M059J (cell line): ENCODE measurements at regions not wholly inside any gene's neighbourhood (a gene's known extent, or its start where the extent isn't known, plus 50 kb on each side); places are given as distances from the start of the nearest gene placed in this dataset.

Source experiments
- DNase-seq: peaks from one replicate; pipeline ENCODE4 v3.0.0-alpha.2; 2012; ENCODE audit warnings: low read depth

DNA sequence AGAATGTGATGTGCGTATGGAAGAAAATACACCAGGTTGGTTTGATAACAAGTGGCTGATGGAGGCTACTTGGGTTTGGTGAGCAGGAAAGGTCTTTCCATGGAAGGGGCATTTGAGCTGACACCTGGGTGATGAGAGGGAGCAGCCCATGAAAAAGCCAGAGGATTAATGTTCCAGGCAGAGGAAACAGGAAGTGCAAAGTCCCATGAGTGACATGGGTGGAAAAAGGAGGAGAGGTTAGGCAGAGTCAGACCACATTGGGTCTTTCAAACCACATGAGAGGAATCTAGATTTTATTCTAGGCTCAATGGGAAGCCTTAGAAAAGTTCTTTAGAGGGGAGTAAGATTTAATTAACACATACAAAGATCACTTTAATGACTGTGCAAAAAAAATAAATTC is 195.7 kb downstream of the LRATD1 start:
- DNase-seq, result no peak

- no peak for DNase-seq
Observed at GRCh38 chr2:14828968-14829367, 196.5 kb downstream of the LRATD1 start.

- DNase-seq, result no peak
Observed at GRCh38 chr2:14831458-14831857, 198.9 kb downstream of the LRATD1 start.

GRCh38 chr2:14843507-14844204 is 211.1 kb downstream of the LRATD1 start:
- no peak for DNase-seq

DNA sequence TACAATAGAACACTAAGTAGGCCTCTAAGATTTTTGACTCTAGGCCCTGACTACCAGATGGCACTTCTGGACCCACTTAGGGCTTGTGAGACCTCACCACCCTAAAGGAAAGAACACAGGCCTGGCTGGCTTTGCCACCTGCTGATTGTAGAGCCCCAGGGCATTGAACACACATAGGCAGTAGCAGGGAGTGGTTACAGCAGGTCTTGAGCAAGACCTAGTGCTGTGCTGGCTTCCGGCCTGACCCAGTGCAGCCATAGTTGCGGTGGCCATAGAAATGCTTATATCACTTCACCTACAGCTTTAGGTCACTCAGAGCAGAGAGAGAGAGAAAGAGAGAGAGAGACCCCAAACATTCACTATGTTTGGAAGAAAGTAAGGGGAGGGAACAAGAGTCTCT is 223.2 kb downstream of the LRATD1 start:
- DNase-seq, result no peak

GRCh38 chr2:14861181-14861580 is 228.7 kb downstream of the LRATD1 start:
- peak; percentile 1 for DNase-seq

- peak; percentile 1 for DNase-seq
Observed at GRCh38 chr2:14866736-14867352, 234.3 kb downstream of the LRATD1 start.

- DNase-seq, result no peak
Observed at GRCh38 chr2:14867853-14868252, 235.3 kb downstream of the LRATD1 start.

- DNase-seq, result no peak
Observed at GRCh38 chr2:14872779-14873325, 240.3 kb downstream of the LRATD1 start.

DNA sequence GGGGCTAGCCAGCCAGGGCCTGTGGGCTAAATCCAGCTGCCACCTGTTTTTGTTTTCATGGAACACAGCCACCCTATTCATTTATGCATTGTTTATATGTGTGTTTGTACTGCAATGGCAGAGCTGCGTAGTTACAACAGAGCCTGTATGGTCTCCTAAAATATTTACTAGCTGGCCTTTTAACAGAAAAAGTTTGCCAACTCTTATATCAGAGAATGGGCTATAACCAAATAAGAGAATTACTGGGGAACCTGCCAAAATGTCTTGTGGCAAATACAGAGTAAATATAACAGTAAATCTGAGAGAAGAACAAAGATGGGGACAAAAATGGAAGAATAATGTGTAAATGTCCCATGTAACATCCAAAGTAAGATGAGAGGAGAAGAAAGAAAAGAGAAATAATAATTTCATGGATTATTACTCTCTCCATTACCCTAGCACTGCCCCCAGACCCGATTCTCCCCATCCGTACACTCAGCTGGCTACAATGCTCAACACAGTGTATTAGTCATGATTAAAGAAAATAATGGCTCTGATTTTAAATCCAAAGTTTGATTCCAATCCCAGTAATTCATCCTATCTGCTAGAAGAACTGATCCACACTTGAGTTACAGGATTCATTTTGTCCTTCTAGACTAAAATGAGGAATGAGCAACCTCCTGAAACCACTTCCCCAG is 249.3 kb downstream of the LRATD1 start:
- peak; percentile 5 for DNase-seq

GRCh38 chr2:14884651-14885050 is 252.1 kb downstream of the LRATD1 start:
- no peak for DNase-seq

DNA sequence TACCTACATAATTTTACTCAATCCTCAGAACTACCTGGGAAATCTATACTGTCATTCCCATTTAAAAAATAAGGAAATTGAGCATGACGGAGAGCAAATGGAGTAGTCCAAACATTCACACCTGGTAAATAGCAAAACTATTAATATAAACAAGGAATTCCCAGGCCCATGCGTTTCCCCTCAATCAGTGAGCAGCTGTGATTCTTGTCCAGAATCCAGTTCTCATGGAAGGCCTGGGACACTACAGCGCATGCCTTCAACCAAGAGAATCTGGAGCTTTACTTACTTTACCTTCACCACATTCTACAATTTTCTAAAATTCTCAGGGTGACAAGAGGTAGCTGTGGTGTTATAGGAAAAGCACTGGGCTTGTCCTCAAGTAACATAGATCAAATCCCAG is 259.0 kb downstream of the LRATD1 start:
- no peak for DNase-seq

DNA sequence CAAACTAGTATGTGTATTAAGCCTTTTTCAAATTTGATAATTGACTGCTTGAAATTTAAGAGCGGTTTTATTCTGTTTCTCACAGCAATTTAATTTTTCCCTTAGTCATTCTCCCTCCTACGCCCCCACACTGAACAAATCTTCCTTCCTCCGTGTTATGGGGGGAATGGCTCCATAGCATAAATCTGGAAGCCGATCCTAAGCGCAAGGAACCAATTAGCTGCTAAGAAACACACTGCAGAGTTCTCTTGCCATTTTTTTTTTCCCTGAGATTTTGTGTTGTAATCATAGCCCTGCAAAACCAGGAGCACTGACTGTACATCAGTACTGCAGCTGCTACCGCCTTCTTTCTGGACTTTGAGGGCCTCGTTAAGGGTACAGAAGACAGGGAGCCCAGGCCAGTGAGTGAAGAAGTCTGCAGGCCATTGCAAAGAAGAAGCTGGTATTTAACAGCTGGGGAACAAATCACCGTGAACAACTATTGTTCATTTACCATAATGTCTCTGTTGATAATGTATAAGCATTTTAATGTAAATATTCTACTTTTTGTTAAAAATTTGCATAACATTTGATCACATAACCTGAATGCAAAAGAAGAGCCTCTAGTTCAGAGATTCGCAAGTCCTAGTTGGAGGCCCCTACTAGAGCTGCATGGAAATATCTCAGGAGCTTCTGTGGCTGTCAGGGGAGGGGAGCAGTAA is 264.0 kb downstream of the LRATD1 start:
- DNase-seq, result no peak

DNA sequence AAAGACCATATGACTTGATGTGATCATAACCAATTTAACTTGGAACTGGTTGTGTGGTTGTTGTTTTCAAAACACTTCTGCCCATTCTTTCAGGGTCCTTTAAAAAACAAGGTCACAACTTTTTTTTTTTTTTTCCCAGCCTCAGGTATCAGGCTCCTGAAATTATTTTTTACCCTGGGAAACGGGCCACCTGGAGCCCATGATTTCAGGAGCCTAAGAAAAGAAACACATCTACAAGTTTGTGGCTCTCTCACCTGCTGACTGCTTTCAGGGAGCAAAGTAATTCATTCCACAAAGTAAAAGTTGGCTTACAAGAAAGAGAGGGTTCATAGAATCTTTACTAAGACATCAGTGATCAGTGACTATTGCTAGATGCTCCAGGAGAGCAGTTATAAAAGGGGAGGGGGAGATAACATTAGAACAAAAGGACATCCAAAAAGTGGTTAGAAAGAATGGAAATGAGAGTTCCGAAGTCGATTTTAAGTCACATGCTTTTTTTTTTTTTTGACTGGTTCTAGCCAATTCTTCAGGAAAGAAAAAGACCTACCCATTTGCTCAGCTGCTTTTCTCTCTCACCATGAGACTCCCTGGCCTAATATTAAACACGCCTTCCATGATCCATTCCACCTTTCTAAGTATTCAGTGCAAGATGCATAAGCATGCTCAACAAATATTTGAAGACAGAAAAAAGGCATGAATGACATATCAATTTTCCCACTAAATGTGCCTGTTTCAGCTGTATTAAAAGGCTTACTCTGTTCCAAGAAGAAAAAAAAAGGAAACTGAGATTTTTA is 267.3 kb downstream of the LRATD1 start:
- no peak for DNase-seq

DNA sequence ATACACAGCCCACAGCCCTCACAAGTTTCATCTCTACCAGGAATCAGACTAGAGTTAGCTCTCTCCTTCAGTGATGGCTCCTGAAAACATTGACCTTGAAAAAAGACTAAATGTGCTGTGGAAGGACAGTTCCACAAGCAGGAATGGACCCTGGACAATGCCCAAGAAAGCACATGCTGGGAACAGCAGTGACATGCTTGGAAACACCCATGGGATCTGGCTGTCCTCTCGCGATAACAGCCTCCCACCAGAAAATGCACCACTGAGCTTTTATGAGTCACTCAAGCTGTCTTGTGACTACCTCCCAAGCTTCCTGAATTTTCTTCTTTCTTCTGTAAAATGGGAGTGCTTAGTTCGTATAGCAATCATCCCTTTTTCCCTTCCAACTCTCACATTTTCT is 269.2 kb downstream of the LRATD1 start:
- DNase-seq, result no peak

- DNase-seq, result no peak
Observed at GRCh38 chr2:14902953-14903352, 270.4 kb downstream of the LRATD1 start.

DNA sequence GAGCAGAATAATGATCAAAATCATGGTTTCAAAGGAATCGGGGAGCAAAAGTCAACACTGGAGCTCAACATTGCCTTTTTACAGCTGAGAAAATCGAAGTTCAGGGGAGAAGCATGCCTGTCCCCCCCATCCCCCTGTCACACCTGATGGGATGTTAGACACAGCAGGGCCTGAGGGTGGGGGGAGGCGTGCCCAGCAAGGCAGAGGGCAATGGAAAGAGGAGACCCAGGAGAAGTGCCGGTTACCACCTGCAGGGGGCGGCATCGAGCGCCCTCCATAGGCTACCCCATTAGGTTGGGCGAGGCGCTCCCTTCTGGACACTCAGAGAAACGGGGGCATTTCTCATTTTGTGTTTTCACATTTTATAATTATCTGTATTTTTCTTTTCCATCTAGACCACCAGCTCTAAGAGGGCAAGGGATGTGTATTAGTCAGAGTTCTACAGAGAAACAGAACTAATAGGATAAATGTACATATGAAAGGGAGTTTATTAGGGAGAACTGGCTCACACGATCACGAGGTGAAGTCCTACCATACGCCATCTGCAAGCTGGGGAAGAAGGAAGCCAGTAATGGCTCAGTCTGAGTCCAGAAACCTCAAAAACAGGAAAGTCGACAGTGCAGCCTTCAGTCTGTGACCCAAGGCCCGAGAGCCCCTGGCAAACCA is 271.3 kb downstream of the LRATD1 start:
- DNase-seq, result peak; percentile 4

DNA sequence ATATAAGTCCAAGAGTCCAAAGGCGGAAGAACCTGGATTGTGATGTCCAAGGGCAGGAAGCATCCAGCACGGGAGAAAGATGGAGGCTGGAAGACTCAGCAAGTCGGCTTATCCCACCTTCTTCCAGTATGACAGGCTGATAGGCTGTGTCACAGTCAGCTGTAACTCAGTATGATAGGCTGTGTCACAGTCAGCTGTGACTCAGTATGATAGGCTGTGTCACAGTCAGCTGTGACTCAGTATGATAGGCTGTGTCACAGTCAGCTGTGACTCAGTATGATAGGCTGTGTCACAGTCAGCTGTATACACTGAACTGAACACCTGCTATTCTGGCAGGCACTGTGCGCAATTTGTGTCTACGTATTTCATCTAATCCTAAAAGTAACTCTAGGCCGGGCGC is 271.9 kb downstream of the LRATD1 start:
- DNase-seq, result peak; percentile 9

- no peak for DNase-seq
Observed at GRCh38 chr2:14905571-14905970, 273.1 kb downstream of the LRATD1 start.

- DNase-seq, result no peak
Observed at GRCh38 chr2:14907014-14907612, 274.6 kb downstream of the LRATD1 start.
